HepG2 (cell line): ENCODE measurements at regions not wholly inside any gene's neighbourhood (a gene's known extent, or its start where the extent isn't known, plus 50 kb on each side); places are given as distances from the start of the nearest gene placed in this dataset.

Experiments used
- ATAC-seq: fragments of 200-7000 bp; cut with Tn5 transposase; 3 replicates; pipeline ENCODE4 v1.9.1; 2020; ENCODE audit warnings: mild to moderate bottlenecking, moderate library complexity
- BruUV-seq: library from RNA; stranded (reverse); fragments of 400-500 nt; replicated peaks from 2 replicates; lab custom pipeline; 2021; lab: Mats Ljungman, UMichigan
- CTCF ChIA-PET: fragments of 300-600 bp; formaldehyde crosslinking; extraction: SDS; loops from one replicate; lab custom pipeline; 2021; ENCODE audit warnings: low total read pairs, inconsistent platforms, low intra/inter-chr PET ratio; lab: Yijun Ruan, JAX
- POLR2A ChIA-PET: fragments of 350-600 bp; sonication (Branson Sonifier 250); formaldehyde crosslinking; loops from one replicate; lab custom pipeline; 2020; ENCODE audit warnings: antibody characterized with exemption, inconsistent platforms; lab: Yijun Ruan, JAX
- DNase-seq: peaks from one replicate; pipeline ENCODE4 v3.0.0-alpha.2; 2015; ENCODE audit warnings: low spot score
- FAIRE-seq: peaks from 3 replicates; lab custom pipeline; 2011; peaks lifted over from hg19 to GRCh38; lab: Jason Lieb, UNC
- H2AFZ ChIP-seq: one replicate; pipeline ENCODE4 v1.6.1; 2011; ENCODE audit warnings: low read length, inconsistent platforms
- H3K27ac ChIP-seq: fragments of 300-600 bp; 3 replicates; pipeline ENCODE4 v1.8.0; 2011; ENCODE audit warnings: mixed run types, mild to moderate bottlenecking, mixed read lengths, low read length, inconsistent platforms; ENCODE audit not compliant: insufficient read depth; ENCODE audit errors: extremely low read length
- H3K27me3 ChIP-seq, 2 experiments: fragments of 200-600 bp in 1 of 2; 2 replicates in 1 of 2; 3 replicates in 1 of 2; pipeline versions ENCODE4 v1.6.0 to v1.8.0; 2011; ENCODE audit warnings: low read length in 2 of 2, mild to moderate bottlenecking in 2 of 2, moderate library complexity in 2 of 2, inconsistent platforms in 1 of 2; ENCODE audit not compliant: insufficient read depth in 2 of 2, control insufficient read depth in 1 of 2
- H3K36me3 ChIP-seq, 2 experiments: fragments of 200-600 bp in 1 of 2; replicated peaks in 1 of 2; 2 replicates in 1 of 2; 3 replicates in 1 of 2; pipeline versions ENCODE4 v1.5.1 to v1.8.0; 2011; ENCODE audit warnings: low read length in 2 of 2, inconsistent platforms in 1 of 2; ENCODE audit not compliant: insufficient read depth in 2 of 2, control insufficient read depth in 1 of 2
- H3K4me1 ChIP-seq: 2 replicates; pipeline ENCODE4 v1.5.1; 2012; ENCODE audit warnings: low read length, inconsistent platforms; ENCODE audit not compliant: insufficient read depth
- H3K4me2 ChIP-seq: 2 replicates; pipeline ENCODE4 v1.6.0; 2011; ENCODE audit warnings: low read depth, low read length, inconsistent platforms
- H3K4me3 ChIP-seq, 3 experiments: fragments of 200-600 bp in 1 of 3; sonication (generic), shearing (Covaris generic) in 1 of 3; replicated peaks in 1 of 3; 2 replicates each; pipeline ENCODE4 v1.5.1; 2011 to 2016; ENCODE audit warnings: low read length in 3 of 3, inconsistent platforms in 2 of 3, low read depth in 2 of 3, mild to moderate bottlenecking in 2 of 3, control low read depth in 1 of 3, mixed read lengths in 1 of 3; ENCODE audit not compliant: insufficient read depth in 1 of 3
- H3K79me2 ChIP-seq: one replicate; pipeline ENCODE4 v1.6.1; 2011; ENCODE audit warnings: low read length, inconsistent platforms; ENCODE audit not compliant: insufficient read depth
- H3K9ac ChIP-seq: 2 replicates; pipeline ENCODE4 v1.6.0; 2011; ENCODE audit warnings: mild to moderate bottlenecking, low read depth, low read length, inconsistent platforms; ENCODE audit not compliant: insufficient read depth
- H3K9me3 ChIP-seq: 2 replicates; pipeline ENCODE4 v1.5.1; 2012; ENCODE audit warnings: mild to moderate bottlenecking, low read length
- H4K20me1 ChIP-seq: 2 replicates; pipeline ENCODE4 v1.6.0; 2011; ENCODE audit warnings: inconsistent platforms, mild to moderate bottlenecking, low read length, moderate library complexity; ENCODE audit not compliant: insufficient read depth
- DNMT3B ChIP-seq: conservative IDR thresholded peaks from 2 replicates; pipeline ENCODE4 v1.6.1; 2016; ENCODE audit warnings: missing biosample characterization, control low read depth
- FOSL2 ChIP-seq: sonication (generic); formaldehyde crosslinking; IDR thresholded peaks from 2 replicates; pipeline ENCODE4 v1.4.0; 2020; ENCODE audit warnings: missing genetic modification reagents
- SOX6 ChIP-seq, 2 experiments: fragments of 450-650 bp in 1 of 2; sonication (generic) in 1 of 2; formaldehyde crosslinking in 1 of 2; IDR thresholded peaks; 2 replicates each; pipeline versions ENCODE4 v1.4.0 to v1.6.1; 2017 to 2020; ENCODE audit warnings: antibody characterized with exemption in 1 of 2, mild to moderate bottlenecking in 1 of 2, missing genetic modification reagents in 1 of 2
- YY1 ChIP-seq: IDR thresholded peaks from 2 replicates; pipeline ENCODE4 v1.6.1; 2011; ENCODE audit warnings: low read length, low read depth, moderate library complexity, mild to moderate bottlenecking; ENCODE audit not compliant: insufficient read depth, insufficient replicate concordance
- ZFP36L2 ChIP-seq: sonication (generic); formaldehyde crosslinking; IDR thresholded peaks from 2 replicates; pipeline ENCODE4 v1.4.0; 2020; ENCODE audit warnings: missing genetic modification reagents
- ZNF160 ChIP-seq: sonication (generic); formaldehyde crosslinking; IDR thresholded peaks from 2 replicates; pipeline ENCODE4 v1.8.0; 2022; ENCODE audit warnings: mild to moderate bottlenecking, inconsistent platforms, missing genetic modification reagents
- ZNF253 ChIP-seq: sonication (generic); formaldehyde crosslinking; IDR thresholded peaks from 2 replicates; pipeline ENCODE4 v1.8.0; 2022; ENCODE audit warnings: mild to moderate bottlenecking, missing genetic modification reagents, borderline replicate concordance
- ZNF30 ChIP-seq: sonication (generic); formaldehyde crosslinking; IDR thresholded peaks from 2 replicates; pipeline ENCODE4 v1.5.0; 2020; ENCODE audit warnings: mild to moderate bottlenecking, missing genetic modification reagents
- ZNF34 ChIP-seq: sonication (generic); formaldehyde crosslinking; IDR thresholded peaks from 2 replicates; pipeline ENCODE4 v1.4.0; 2020; ENCODE audit warnings: mild to moderate bottlenecking, missing genetic modification reagents, borderline replicate concordance
- ZNF484 ChIP-seq: sonication (generic); formaldehyde crosslinking; IDR thresholded peaks from 2 replicates; pipeline ENCODE4 v1.5.1; 2020; ENCODE audit warnings: mild to moderate bottlenecking, low read depth, missing genetic modification reagents, borderline replicate concordance
- ZNF530 ChIP-seq: sonication (generic); formaldehyde crosslinking; IDR thresholded peaks from 2 replicates; pipeline ENCODE4 v1.5.0; 2020; ENCODE audit warnings: low read depth, mild to moderate bottlenecking, missing genetic modification reagents
- ZNF552 ChIP-seq: sonication (generic); formaldehyde crosslinking; IDR thresholded peaks from 2 replicates; pipeline ENCODE4 v1.9.0; 2022; ENCODE audit warnings: missing genetic modification reagents, mild to moderate bottlenecking, borderline replicate concordance
- ZNF782 ChIP-seq: sonication (generic); formaldehyde crosslinking; IDR thresholded peaks from 2 replicates; pipeline ENCODE4 v1.4.0; 2020; ENCODE audit warnings: missing genetic modification reagents, mild to moderate bottlenecking, borderline replicate concordance
- ZZZ3 ChIP-seq: sonication (generic); formaldehyde crosslinking; IDR thresholded peaks from 2 replicates; pipeline ENCODE4 v1.4.0; 2020; ENCODE audit warnings: missing genetic modification reagents, mild to moderate bottlenecking, borderline replicate concordance
- WGBS: methylation state at CpG from one replicate; pipeline ENCODE4 v1.1.6; 2017; ENCODE audit warnings: low lambda C conversion rate; 5-methylcytosine and 5-hydroxymethylcytosine counted together
- in situ Hi-C: cut with HindIII; loops from 2 replicates; pipeline ENCODE4 v1.10.0; 2017; ENCODE audit warnings: low pct_unique_long_range_greater_than_20kb; ENCODE audit not compliant: extremely low pct_ligation_motif_present
- intact Hi-C: fragments of 100-400 bp; cut with micrococcal nuclease; formaldehyde crosslinking; loops from one replicate; pipeline ENCODE4 v1.10.0; 2022; ENCODE audit not compliant: unreplicated experiment
- TF ChIP-seq, protein P1 (sequence below): sonication (generic); formaldehyde crosslinking; IDR thresholded peaks from 2 replicates; pipeline ENCODE4 v1.5.0; 2020; ENCODE audit warnings: missing genetic modification reagents, mild to moderate bottlenecking, borderline replicate concordance
- TF ChIP-seq, protein P2 (sequence below): IDR thresholded peaks from 2 replicates; pipeline ENCODE4 v1.6.1; 2016; ENCODE audit warnings: missing biosample characterization, missing genetic modification reagents, low read depth

DNA sequence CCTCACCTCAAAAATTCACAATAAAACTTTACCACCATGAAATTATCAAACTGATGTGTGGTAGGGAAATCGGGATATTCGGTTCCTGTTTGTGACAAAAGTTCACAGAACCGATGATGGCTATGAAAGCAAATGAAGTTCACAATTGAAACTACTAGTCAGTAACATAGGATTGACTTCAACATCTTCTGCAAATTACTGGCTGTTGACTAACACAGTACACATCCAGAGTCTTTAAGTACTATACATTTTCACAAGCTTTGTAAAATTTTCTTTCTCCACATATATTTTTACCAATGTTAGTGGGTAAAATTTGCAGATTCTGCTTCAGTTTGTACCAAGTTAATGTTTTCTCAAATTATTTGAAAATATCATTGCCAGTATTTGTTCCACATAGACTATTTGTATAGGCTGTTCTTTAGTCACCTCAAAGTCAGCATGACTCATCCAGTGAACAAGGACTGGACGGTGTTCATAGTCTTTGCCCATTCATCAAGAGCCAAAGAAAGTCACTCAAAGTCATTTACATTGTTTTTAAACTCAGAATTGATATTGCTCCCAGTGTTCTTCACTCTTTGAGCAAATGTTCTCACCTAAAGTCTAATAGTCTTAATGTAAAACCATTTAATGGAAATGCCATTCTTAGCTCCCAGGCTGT is 213.4 kb downstream of the USP25 start:
- POLR2A ChIA-PET = no interaction called here
- Histone ChIP-seq H3K4me1 (peaks cover 8% of the 10 kb centered on the region), H3K4me2 (no peak overlapping the region), H3K9me3 (no peaks in the 10 kb centered on the region), H3K9ac (no peak overlapping the region), H3K27ac (no peak overlapping the region), H3K79me2 (no peaks in the 10 kb centered on the region), H3K36me3 (no peaks in the 10 kb centered on the region), H4K20me1 (no peaks in the 10 kb centered on the region), H3K27me3 (no peaks in the 10 kb centered on the region), H3K4me3 (no peak overlapping the region), H2AFZ (no peak overlapping the region)
- FAIRE-seq = no peak
- CTCF ChIA-PET = no interaction called here
- intact Hi-C loops = no loop called here
- no TSS peak for BruUV-seq
- DNase-seq = peak; percentile 26
- no peak for TF ChIP-seq DNMT3B (CRISPR knock-in tag)
- peak; percentile 64 for TF ChIP-seq FOSL2 (CRISPR knock-in tag)
- in situ Hi-C loops = no loop called here
- peak; percentile 80 for ATAC-seq
- 41% methylated on average over 4 of the region's 4 CpGs for WGBS

DNA sequence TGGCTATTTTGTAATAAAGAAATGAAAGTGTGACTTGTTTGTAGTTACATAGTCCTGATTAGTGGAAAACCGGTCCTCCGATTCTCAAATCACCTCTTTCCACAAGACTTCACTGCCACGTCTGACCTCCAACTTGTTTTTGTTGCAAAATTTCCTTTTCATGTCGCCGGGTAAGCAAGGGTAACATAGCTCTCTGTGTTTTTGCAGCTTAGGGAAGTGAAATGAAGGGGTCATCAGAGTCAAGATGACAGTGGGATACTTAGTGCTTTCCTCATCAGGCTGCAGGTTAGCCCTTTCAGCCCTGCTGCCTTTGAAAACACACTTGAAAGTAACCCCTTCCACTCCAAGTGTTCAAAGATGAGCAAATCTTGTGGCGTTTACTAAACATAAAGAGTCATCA is 217.9 kb downstream of the USP25 start:
- ATAC-seq = no peak
- no peak for FAIRE-seq
- Histone ChIP-seq H3K4me3 (no peak overlapping the region), H3K4me2 (no peak overlapping the region), H2AFZ (no peak overlapping the region), H3K9ac (no peak overlapping the region), H3K36me3 (no peaks in the 10 kb centered on the region), H3K4me1 (peaks cover 8% of the 10 kb centered on the region), H3K27ac (no peak overlapping the region), H3K79me2 (no peaks in the 10 kb centered on the region), H3K9me3 (peaks cover 2% of the 10 kb centered on the region; the same call in 1 of the 2 replicates), H3K27me3 (no peaks in the 10 kb centered on the region), H4K20me1 (no peaks in the 10 kb centered on the region)
- 3% methylated on average over 6 of the region's 6 CpGs for WGBS
- POLR2A ChIA-PET = no interaction called here
- CTCF ChIA-PET = no interaction called here
- intact Hi-C loops = no loop called here
- BruUV-seq = no TSS peak
- DNase-seq = no peak
- in situ Hi-C loops = no loop called here
- no peak for TF ChIP-seq ZNF34 (CRISPR knock-in tag)
- TF ChIP-seq ZNF253 (CRISPR knock-in tag) = no peak
- no peak for TF ChIP-seq ZNF160 (CRISPR knock-in tag)
- TF ChIP-seq ZNF782 = no peak
- no peak for TF ChIP-seq ZNF484 (CRISPR knock-in tag)
- TF ChIP-seq ZZZ3 (CRISPR knock-in tag) = no peak
- TF ChIP-seq, protein P1, sequence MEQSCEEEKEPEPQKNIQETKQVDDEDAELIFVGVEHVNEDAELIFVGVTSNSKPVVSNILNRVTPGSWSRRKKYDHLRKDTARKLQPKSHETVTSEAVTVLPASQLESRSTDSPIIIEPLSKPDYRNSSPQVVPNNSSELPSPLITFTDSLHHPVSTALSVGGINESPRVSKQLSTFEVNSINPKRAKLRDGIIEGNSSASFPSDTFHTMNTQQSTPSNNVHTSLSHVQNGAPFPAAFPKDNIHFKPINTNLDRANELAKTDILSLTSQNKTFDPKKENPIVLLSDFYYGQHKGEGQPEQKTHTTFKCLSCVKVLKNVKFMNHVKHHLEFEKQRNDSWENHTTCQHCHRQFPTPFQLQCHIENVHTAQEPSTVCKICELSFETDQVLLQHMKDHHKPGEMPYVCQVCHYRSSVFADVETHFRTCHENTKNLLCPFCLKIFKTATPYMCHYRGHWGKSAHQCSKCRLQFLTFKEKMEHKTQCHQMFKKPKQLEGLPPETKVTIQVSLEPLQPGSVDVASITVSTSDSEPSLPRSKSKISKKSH (CRISPR knock-in tag) = no peak
- TF ChIP-seq, protein P2, sequence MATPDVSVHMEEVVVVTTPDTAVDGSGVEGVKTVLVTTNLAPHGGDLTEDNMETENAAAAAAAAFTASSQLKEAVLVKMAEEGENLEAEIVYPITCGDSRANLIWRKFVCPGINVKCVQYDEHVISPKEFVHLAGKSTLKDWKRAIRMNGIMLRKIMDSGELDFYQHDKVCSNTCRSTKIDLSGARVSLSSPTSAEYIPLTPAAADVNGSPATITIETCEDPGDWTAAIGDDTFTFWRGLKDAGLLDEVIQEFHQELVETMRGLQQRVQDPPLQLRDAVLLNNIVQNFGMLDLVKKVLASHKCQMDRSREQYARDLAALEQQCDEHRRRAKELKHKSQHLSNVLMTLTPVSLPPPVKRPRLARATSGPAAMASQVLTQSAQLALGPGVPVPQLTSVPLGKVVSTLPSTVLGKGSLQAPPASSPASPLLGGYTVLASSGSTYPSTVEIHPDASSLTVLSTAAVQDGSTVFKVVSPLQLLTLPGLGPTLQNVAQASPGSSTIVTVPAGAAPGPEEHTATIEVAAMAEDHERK (CRISPR knock-in tag) = no peak
- no peak for TF ChIP-seq ZNF30 (CRISPR knock-in tag)
- TF ChIP-seq SOX6 (IDR thresholded peaks at IDR 0.05) = no peak
- no peak for TF ChIP-seq SOX6 (CRISPR knock-in tag; IDR thresholded peaks at IDR 0.05)
- TF ChIP-seq YY1 = no peak
- TF ChIP-seq ZNF530 (CRISPR knock-in tag) = no peak
- TF ChIP-seq ZFP36L2 (CRISPR knock-in tag) = no peak
- no peak for TF ChIP-seq ZNF552 (CRISPR knock-in tag)
